CD1c-positive myeloid dendritic cell (primary cell): ENCODE measurements at regions not wholly inside any gene's neighbourhood (a gene's known extent, or its start where the extent isn't known, plus 50 kb on each side); places are given as distances from the start of the nearest gene placed in this dataset.
"Not testable (repeated sequence)": the region's sequence is repeated elsewhere in the genome, so short reads cannot be mapped to it uniquely, and the experiment has no call there.

ENCODE experiments used
- DNase-seq: peaks from one replicate; pipeline ENCODE4 v3.0.0-alpha.2; 2016; ENCODE audit errors: extremely low spot score

DNA sequence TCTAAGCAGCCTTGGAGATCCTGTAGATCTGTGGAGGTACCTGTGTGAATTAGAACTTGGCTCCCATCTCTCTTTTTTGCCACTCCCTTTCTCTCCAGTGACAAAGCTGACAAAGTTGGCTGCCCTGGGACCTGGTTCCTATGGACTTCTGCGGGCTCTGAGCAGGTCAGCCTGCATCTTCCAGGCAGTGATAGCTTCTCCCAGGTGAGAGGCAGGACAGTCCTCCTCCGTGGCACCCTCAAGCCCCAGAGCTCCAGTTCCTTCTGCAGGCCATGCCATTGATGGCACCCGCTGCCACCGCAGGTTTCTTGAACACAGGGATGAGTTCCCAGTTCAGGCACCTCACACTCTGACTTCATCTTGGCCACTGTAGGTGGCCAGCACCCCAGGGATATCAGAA lies 73.5 kb upstream of the GRB10 start:
- DNase-seq: no peak

DNA sequence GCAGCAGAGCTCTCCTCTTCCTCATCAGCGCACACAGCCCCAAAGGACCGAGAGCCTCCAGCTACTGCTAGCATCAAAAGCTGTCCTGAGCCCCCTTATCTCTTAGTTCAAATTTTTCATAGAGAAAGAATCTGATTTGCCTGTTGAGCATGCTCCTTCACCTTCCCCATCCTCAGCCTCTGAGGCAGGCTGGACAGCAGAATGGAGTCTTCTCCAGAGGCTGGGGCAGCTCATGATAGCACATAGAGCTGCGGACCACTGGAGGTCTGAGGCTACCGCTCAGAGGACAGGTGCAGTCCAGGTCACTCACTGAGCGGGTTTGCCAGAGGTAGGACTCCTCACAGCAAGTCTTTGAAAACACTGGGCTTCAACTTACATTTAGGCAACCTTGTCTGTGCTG lies 72.8 kb upstream of the GRB10 start:
- DNase-seq: no peak

GRCh38 chr7:50854831-50855230 lies 72.1 kb upstream of the GRB10 start:
- no peak for DNase-seq

GRCh38 chr7:50854247-50854646 lies 71.6 kb upstream of the GRB10 start:
- DNase-seq: no peak

- DNase-seq: no peak
These were observed 70.6 kb upstream of the GRB10 start for GRCh38 chr7:50853311-50853710.

GRCh38 chr7:50852901-50853300 lies 70.2 kb upstream of the GRB10 start:
- DNase-seq: no peak

- no peak for DNase-seq
These were observed 69.2 kb upstream of the GRB10 start for GRCh38 chr7:50851891-50852290.

DNA sequence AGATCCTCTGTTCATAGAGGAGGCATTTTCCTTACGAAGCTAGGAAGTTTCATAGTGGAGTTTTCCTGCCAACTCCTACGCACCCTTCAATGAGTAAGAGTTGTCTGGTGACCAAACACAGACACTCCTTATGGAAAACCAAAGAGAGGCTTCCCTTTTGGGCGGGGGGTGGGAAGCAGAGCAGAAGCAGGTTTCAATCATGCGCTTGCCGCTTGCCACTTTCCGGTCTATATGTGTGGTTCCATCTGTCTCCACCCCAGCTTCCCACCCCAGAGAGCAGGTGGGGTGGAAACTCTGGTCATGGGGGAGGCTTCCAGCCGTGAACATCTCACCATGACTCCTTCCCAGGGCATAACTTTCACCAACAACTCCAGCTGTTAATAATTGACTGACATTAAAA lies 68.8 kb upstream of the GRB10 start:
- DNase-seq: no peak

GRCh38 chr7:50849991-50850390 lies 67.3 kb upstream of the GRB10 start:
- no peak for DNase-seq

DNA sequence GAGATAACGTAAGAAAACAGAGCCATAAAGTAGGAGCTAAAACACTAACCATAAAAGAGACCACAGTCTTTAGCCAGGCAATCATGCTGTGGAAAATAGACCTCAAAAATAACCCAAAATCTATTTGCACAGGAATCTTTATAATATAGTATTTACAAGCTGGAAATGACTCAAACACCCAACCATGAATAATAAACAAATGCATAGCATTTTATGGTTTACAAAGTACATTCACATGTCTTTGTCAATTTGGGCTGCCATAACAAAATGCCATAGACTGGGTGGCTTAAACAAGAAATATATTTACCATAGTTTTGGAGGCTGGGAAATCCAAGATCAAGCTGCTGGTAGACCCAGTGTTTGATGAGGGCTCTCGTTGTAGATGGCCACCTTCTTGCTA lies 65.5 kb upstream of the GRB10 start:
- DNase-seq: no peak

DNA sequence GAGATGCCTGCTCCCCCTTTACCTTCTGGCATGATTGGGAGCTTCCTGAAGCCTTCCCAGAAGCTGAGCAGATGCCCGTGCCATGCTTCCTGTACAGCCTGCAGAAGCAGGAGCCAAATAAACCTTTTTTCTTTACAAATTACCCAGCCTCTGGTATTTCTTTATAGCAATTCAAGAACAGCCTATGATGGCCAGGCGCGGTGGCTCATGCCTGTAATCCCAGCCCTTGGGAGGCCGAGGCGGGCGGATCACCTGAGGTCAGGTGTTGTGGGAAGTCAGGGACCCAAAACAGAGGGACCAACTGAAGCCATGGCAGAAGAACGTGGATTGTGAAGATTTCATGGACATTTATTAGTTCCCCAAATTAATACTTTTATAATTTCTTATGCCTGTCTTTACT lies 62.2 kb upstream of the GRB10 start:
- DNase-seq: not testable (repeated sequence)

DNA sequence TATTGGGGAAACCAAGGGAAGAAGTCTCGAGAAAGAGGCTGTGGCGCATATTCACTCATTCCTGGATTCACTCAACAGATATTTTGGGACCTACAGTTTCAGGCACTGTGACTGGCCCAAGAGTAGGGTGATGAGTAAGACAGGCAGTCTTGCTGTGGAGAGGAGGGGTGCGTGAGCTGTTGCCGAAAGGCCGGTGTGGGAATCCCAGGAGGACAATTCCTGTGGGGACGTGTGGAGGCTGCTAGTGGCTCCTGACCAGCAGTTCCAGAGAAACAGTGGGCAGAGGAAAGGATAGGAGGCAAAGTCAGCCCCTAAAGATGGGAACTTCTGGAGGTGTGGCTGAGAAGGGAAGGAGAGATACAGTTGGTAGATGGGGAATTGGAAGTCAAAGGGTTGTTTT lies 59.3 kb upstream of the GRB10 start:
- DNase-seq: no peak

GRCh38 chr7:50838675-50839377 lies 56.1 kb upstream of the GRB10 start:
- no peak for DNase-seq

DNA sequence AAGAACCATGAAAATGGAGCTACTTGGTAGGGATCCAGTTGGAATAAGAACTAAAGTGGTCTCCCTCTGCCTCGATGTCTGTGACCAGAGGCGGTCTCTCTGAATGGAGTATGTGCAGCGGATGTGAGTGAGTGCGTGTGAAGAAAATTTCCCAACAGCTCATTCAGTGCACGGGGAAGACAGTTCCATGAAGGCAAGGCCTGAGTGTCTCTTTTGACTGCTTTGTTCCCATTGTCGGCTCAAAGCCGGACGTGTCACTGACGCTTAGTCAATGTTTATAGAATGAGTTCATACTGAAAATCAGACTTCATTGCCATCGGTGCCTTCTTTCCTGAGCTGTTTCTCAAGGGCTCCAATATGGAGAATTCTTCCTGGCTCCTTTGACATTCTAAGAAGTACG lies 55.3 kb upstream of the GRB10 start:
- no peak for DNase-seq

- no peak for DNase-seq
These were observed 54.0 kb upstream of the GRB10 start for GRCh38 chr7:50836646-50837045.

DNA sequence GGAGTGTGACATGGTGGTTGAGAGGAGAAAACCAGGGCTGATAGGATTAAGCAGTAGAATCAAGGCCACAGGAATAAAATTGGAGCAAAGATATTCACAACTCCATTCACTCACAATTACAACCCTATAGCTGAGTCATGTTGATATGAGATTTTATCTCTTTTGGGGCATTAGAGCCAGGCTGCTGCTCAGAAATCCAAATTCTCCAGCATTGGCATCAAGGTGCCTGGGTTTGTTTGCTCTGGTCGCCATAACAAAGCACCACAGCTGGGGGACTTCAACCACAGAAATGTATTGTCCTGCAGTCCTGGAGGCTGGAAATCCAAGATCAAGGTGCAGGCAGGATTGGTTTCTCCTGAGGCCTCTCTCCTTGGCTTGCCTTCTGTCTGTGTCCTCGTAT lies 52.5 kb upstream of the GRB10 start:
- no peak for DNase-seq

- DNase-seq: no peak
These were observed 52.0 kb upstream of the GRB10 start for GRCh38 chr7:50834679-50835078.

- DNase-seq: no peak
These were observed 51.4 kb upstream of the GRB10 start for GRCh38 chr7:50834031-50834535.

- DNase-seq: no peak
These were observed 50.0 kb upstream of the GRB10 start for GRCh38 chr7:50832744-50833143.
